ENCODE measurements at regions not wholly inside any gene's neighbourhood (a gene's known extent, or its start where the extent isn't known, plus 50 kb on each side); places are given as distances from the start of the nearest gene placed in this dataset.

- CTCF ChIA-PET, result interaction anchor here (1.0 kb wide), 1 partner anchor 221 kb away, joined by 3 read pairs; no protein-coding TSS in a partner anchor
- DNase-seq (ENCODE audit: low read depth), result no peak
- no peak for TF ChIP-seq CTCF (IDR thresholded peaks at IDR 0.05; ENCODE audit: insufficient read depth, low read depth, low read length)
- POLR2A ChIA-PET, result no interaction called here
- H3K4me3 ChIP-seq (ENCODE audit: low read depth, low read length), result no peak overlapping the region
- H3K36me3 ChIP-seq (ENCODE audit: control insufficient read depth, insufficient read depth, low read length), result no peaks in the 10 kb centered on the region
- no peaks in the 10 kb centered on the region; the same call in 1 of the 2 replicates for H3K27me3 ChIP-seq (ENCODE audit: control insufficient read depth, insufficient read depth, low read length)
Measured at GRCh38 chr7:43040461-43040860, 72.0 kb upstream of the HECW1 start.

- no peaks in the 10 kb centered on the region; the same call in 1 of the 2 replicates for H3K27me3 ChIP-seq (ENCODE audit: control insufficient read depth, insufficient read depth, low read length)
- CTCF ChIA-PET, result interaction anchor here (1.0 kb wide), 1 partner anchor 220 kb away, joined by 3 read pairs; no protein-coding TSS in a partner anchor
- no peaks in the 10 kb centered on the region for H3K36me3 ChIP-seq (ENCODE audit: control insufficient read depth, insufficient read depth, low read length)
- no peak for DNase-seq (ENCODE audit: low read depth)
- H3K4me3 ChIP-seq (ENCODE audit: low read depth, low read length), result no peak overlapping the region
- TF ChIP-seq CTCF (IDR thresholded peaks at IDR 0.05; ENCODE audit: insufficient read depth, low read depth, low read length), result no peak
- POLR2A ChIA-PET, result no interaction called here
Measured at GRCh38 chr7:43041105-43041504, 71.3 kb upstream of the HECW1 start.

- no peak for DNase-seq (ENCODE audit: low read depth)
- H3K4me3 ChIP-seq (ENCODE audit: low read depth, low read length), result no peak overlapping the region
- no peaks in the 10 kb centered on the region; the same call in 1 of the 2 replicates for H3K27me3 ChIP-seq (ENCODE audit: control insufficient read depth, insufficient read depth, low read length)
- CTCF ChIA-PET, result no interaction called here
- no peaks in the 10 kb centered on the region for H3K36me3 ChIP-seq (ENCODE audit: control insufficient read depth, insufficient read depth, low read length)
- no peak for TF ChIP-seq CTCF (IDR thresholded peaks at IDR 0.05; ENCODE audit: insufficient read depth, low read depth, low read length)
- POLR2A ChIA-PET, result no interaction called here
Measured at GRCh38 chr7:43041724-43042123, 70.7 kb upstream of the HECW1 start.

- H3K36me3 ChIP-seq (ENCODE audit: control insufficient read depth, insufficient read depth, low read length), result no peaks in the 10 kb centered on the region
- ChIA-PET CTCF (no interaction called here), POLR2A (no interaction called here)
- no peak overlapping the region for H3K4me3 ChIP-seq (ENCODE audit: low read depth, low read length)
- no peak for TF ChIP-seq CTCF (IDR thresholded peaks at IDR 0.05; ENCODE audit: insufficient read depth, low read depth, low read length)
- H3K27me3 ChIP-seq (ENCODE audit: control insufficient read depth, insufficient read depth, low read length), result no peaks in the 10 kb centered on the region; the same call in 1 of the 2 replicates
- no peak for DNase-seq (ENCODE audit: low read depth)
Measured at GRCh38 chr7:43042302-43042701, 70.1 kb upstream of the HECW1 start.

- CTCF ChIA-PET, result no interaction called here
- H3K4me3 ChIP-seq (ENCODE audit: low read depth, low read length), result no peak overlapping the region
- H3K27me3 ChIP-seq (ENCODE audit: control insufficient read depth, insufficient read depth, low read length), result no peaks in the 10 kb centered on the region; the same call in 1 of the 2 replicates
- POLR2A ChIA-PET, result no interaction called here
- no peak for DNase-seq (ENCODE audit: low read depth)
- TF ChIP-seq CTCF (IDR thresholded peaks at IDR 0.05; ENCODE audit: insufficient read depth, low read depth, low read length), result no peak
- H3K36me3 ChIP-seq (ENCODE audit: control insufficient read depth, insufficient read depth, low read length), result no peaks in the 10 kb centered on the region
Measured at GRCh38 chr7:43044511-43044910, 67.9 kb upstream of the HECW1 start.

Data from BJ (cell line).